Neural progenitor cell (in vitro differentiated cells): ENCODE measurements at regions not wholly inside any gene's neighbourhood (a gene's known extent, or its start where the extent isn't known, plus 50 kb on each side); places are given as distances from the start of the nearest gene placed in this dataset.

Experiments used
- EZH2 ChIP-seq: fragments of 200-600 bp; sonication (generic); IDR thresholded peaks from 2 replicates; pipeline ENCODE4 v1.6.1; 2017; ENCODE audit warnings: antibody characterized with exemption, mild to moderate bottlenecking, moderate library complexity
- EZH2phosphoT487 ChIP-seq: fragments of 200-600 bp; sonication (generic); IDR thresholded peaks from 2 replicates; pipeline ENCODE4 v1.6.1; 2017; ENCODE audit warnings: antibody characterized with exemption
- TF ChIP-seq, protein P1 (sequence below): fragments of 200-600 bp; sonication (generic); IDR thresholded peaks from 2 replicates; pipeline ENCODE4 v1.5.1; 2017; ENCODE audit warnings: antibody characterized with exemption, mild to moderate bottlenecking

DNA sequence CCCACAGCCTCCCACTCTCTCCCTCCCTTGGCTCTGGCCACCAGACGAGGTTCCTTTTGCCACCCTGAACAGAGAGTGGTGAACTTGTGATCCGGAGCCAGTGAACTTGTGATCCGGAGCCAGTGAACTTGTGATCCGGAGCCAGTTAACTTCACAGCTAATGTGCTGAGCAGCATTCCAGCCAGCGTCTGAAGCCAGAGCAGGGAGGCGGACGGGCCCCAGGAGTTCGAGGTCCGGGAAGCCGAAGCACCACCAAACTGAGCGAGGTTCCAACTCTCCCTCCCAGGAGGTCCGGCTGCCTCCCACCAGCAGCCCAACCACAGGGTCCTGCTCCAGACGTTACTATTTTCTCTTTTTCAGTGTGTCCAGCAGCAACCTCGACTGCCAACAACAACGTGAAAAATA, 85.8 kb downstream of the SYF2 start:
- TF ChIP-seq, protein P1, sequence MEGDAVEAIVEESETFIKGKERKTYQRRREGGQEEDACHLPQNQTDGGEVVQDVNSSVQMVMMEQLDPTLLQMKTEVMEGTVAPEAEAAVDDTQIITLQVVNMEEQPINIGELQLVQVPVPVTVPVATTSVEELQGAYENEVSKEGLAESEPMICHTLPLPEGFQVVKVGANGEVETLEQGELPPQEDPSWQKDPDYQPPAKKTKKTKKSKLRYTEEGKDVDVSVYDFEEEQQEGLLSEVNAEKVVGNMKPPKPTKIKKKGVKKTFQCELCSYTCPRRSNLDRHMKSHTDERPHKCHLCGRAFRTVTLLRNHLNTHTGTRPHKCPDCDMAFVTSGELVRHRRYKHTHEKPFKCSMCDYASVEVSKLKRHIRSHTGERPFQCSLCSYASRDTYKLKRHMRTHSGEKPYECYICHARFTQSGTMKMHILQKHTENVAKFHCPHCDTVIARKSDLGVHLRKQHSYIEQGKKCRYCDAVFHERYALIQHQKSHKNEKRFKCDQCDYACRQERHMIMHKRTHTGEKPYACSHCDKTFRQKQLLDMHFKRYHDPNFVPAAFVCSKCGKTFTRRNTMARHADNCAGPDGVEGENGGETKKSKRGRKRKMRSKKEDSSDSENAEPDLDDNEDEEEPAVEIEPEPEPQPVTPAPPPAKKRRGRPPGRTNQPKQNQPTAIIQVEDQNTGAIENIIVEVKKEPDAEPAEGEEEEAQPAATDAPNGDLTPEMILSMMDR, result no peak
- TF ChIP-seq EZH2, result no peak
- no peak for TF ChIP-seq EZH2phosphoT487
